Calu3 (cell line): ENCODE measurements at regions not wholly inside any gene's neighbourhood (a gene's known extent, or its start where the extent isn't known, plus 50 kb on each side); places are given as distances from the start of the nearest gene placed in this dataset.

Experiments used
- BruUV-seq: library from RNA; stranded (reverse); fragments of 400-500 nt; replicated peaks from 2 replicates; lab custom pipeline; 2021; lab: Mats Ljungman, UMichigan
- CTCF ChIA-PET: fragments of 300-600 bp; sonication (Branson Sonifier 250); formaldehyde crosslinking; loops from one replicate; lab custom pipeline; 2022; ENCODE audit warnings: antibody characterized with exemption; lab: Charles Lee
- DNase-seq: peaks from one replicate; pipeline ENCODE4 v3.0.0; 2022
- H3K27ac Mint-ChIP-seq: one replicate; pipeline ENCODE4 v1.8.0; 2022; ENCODE audit warnings: mixed read lengths; ENCODE audit not compliant: unreplicated experiment
- H3K27me3 Mint-ChIP-seq: one replicate; pipeline ENCODE4 v1.8.0; 2022; ENCODE audit warnings: mixed read lengths; ENCODE audit not compliant: unreplicated experiment
- H3K36me3 Mint-ChIP-seq: one replicate; pipeline ENCODE4 v1.8.0; 2022; ENCODE audit warnings: mild to moderate bottlenecking, moderate library complexity, mixed read lengths; ENCODE audit not compliant: insufficient read depth, unreplicated experiment
- H3K4me1 Mint-ChIP-seq: one replicate; pipeline ENCODE4 v1.8.0; 2022; ENCODE audit warnings: mild to moderate bottlenecking, low read depth, mixed read lengths; ENCODE audit not compliant: unreplicated experiment
- H3K4me3 Mint-ChIP-seq: one replicate; pipeline ENCODE4 v1.8.0; 2022; ENCODE audit warnings: mild to moderate bottlenecking, low read depth, moderate library complexity, mixed read lengths; ENCODE audit not compliant: unreplicated experiment
- H3K9me3 Mint-ChIP-seq: one replicate; pipeline ENCODE4 v1.8.0; 2022; ENCODE audit warnings: low read depth, mixed read lengths; ENCODE audit not compliant: unreplicated experiment
- CTCF ChIP-seq: fragments of 200-600 bp; IDR thresholded peaks from one replicate; pipeline ENCODE4 v1.8.0; 2022; ENCODE audit warnings: antibody characterized with exemption; ENCODE audit not compliant: unreplicated experiment
- intact Hi-C: fragments of 100-400 bp; cut with micrococcal nuclease; formaldehyde crosslinking; loops from one replicate; pipeline ENCODE4 v1.10.0; 2022; ENCODE audit not compliant: unreplicated experiment

GRCh38 chr7:86437951-86438450, 205.7 kb upstream of the GRM3 start:
- intact Hi-C loops, result no loop called here
- H3K36me3 Mint-ChIP-seq, result no peaks in the 10 kb centered on the region
- no TSS peak for BruUV-seq
- CTCF ChIA-PET, result no interaction called here
- DNase-seq, result no peak
- H3K27ac Mint-ChIP-seq, result no peak overlapping the region
- no peaks in the 10 kb centered on the region for H3K4me1 Mint-ChIP-seq
- no peak overlapping the region for H3K4me3 Mint-ChIP-seq
- H3K27me3 Mint-ChIP-seq, result no peaks in the 10 kb centered on the region
- no peaks in the 10 kb centered on the region for H3K9me3 Mint-ChIP-seq
- no peak for TF ChIP-seq CTCF

- Mint-ChIP-seq H3K9me3 (no peaks in the 10 kb centered on the region), H3K36me3 (no peaks in the 10 kb centered on the region), H3K27me3 (no peaks in the 10 kb centered on the region), H3K27ac (no peak overlapping the region), H3K4me1 (no peaks in the 10 kb centered on the region), H3K4me3 (no peak overlapping the region)
- no peak for TF ChIP-seq CTCF
- intact Hi-C loops, result no loop called here
- no TSS peak for BruUV-seq
- DNase-seq, result no peak
- CTCF ChIA-PET, result no interaction called here
Measured at GRCh38 chr7:86431761-86432160, 211.9 kb upstream of the GRM3 start.

GRCh38 chr7:86411814-86412213, 231.9 kb upstream of the GRM3 start:
- Mint-ChIP-seq H3K27ac (no peak overlapping the region), H3K4me1 (no peaks in the 10 kb centered on the region), H3K4me3 (no peak overlapping the region), H3K9me3 (no peaks in the 10 kb centered on the region), H3K27me3 (no peaks in the 10 kb centered on the region), H3K36me3 (no peaks in the 10 kb centered on the region)
- CTCF ChIA-PET, result no interaction called here
- no peak for TF ChIP-seq CTCF
- no TSS peak for BruUV-seq
- DNase-seq, result no peak
- intact Hi-C loops, result no loop called here

- BruUV-seq, result no TSS peak
- H3K4me3 Mint-ChIP-seq, result no peak overlapping the region
- no peaks in the 10 kb centered on the region for H3K9me3 Mint-ChIP-seq
- CTCF ChIA-PET, result no interaction called here
- DNase-seq, result no peak
- intact Hi-C loops, result no loop called here
- no peaks in the 10 kb centered on the region for H3K27me3 Mint-ChIP-seq
- no peaks in the 10 kb centered on the region for H3K36me3 Mint-ChIP-seq
- TF ChIP-seq CTCF, result no peak
- H3K4me1 Mint-ChIP-seq, result no peaks in the 10 kb centered on the region
- no peak overlapping the region for H3K27ac Mint-ChIP-seq
Measured at GRCh38 chr7:86407291-86407690, 236.4 kb upstream of the GRM3 start.
